GM12873 (cell line): ENCODE measurements at regions not wholly inside any gene's neighbourhood (a gene's known extent, or its start where the extent isn't known, plus 50 kb on each side); places are given as distances from the start of the nearest gene placed in this dataset.

Source experiments
- TF ChIP-seq, protein P1 (sequence below): IDR thresholded peaks from 2 replicates; pipeline ENCODE4 v1.5.1; 2012; ENCODE audit warnings: low read depth, mild to moderate bottlenecking, moderate library complexity, low read length, control low read depth; ENCODE audit not compliant: insufficient read depth; ENCODE audit errors: missing control alignments

DNA sequence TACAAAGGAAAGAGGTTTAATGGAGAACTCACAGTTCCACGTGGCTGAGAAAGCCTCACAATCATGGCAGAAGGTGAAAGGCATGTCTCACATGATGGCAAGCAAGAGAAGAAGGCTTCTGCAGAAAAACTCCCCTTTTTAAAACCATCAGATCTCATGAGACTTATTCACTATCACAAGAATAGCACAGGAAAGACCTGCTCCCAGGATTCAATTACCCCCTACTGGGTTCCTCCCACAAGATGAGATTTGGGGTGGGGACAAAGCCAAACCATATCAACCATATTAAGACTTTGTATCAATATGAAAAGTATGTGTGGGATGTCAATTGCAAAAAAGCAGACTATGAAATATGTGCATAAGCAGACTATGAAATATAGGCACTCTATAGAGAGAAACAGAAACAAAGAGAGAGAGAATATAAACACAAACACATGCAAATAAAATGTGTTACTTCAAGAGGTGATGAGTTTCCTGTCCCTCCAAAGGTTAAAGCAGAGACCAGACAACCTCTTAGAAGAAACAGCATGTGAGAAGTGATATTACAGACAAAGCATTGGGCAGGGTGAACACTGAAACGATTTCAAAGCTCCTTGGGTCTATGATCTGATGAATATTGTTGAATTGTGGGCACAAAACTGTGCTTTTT is 151.2 kb upstream of the KRR1 start:
- TF ChIP-seq, protein P1, sequence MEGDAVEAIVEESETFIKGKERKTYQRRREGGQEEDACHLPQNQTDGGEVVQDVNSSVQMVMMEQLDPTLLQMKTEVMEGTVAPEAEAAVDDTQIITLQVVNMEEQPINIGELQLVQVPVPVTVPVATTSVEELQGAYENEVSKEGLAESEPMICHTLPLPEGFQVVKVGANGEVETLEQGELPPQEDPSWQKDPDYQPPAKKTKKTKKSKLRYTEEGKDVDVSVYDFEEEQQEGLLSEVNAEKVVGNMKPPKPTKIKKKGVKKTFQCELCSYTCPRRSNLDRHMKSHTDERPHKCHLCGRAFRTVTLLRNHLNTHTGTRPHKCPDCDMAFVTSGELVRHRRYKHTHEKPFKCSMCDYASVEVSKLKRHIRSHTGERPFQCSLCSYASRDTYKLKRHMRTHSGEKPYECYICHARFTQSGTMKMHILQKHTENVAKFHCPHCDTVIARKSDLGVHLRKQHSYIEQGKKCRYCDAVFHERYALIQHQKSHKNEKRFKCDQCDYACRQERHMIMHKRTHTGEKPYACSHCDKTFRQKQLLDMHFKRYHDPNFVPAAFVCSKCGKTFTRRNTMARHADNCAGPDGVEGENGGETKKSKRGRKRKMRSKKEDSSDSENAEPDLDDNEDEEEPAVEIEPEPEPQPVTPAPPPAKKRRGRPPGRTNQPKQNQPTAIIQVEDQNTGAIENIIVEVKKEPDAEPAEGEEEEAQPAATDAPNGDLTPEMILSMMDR, result no peak

DNA sequence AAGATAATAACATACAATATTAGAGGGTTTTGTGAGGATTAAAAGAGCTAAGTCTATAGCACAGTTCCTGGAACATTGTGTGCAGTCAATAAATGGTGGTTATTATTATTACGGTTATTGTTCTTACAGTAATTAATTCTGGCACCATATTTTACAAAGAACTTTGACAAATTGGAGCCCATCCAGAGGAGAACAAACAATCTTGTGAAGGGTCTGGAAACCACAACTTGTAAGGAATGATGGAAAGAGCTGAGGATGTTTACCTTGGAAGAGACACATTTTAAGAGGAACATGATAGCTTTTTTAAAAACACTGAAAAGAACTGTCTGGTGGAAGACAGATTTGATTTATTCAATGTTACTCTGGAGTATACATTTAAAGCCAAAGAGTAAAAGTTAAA is 150.5 kb upstream of the KRR1 start:
- TF ChIP-seq, protein P1, result no peak

DNA sequence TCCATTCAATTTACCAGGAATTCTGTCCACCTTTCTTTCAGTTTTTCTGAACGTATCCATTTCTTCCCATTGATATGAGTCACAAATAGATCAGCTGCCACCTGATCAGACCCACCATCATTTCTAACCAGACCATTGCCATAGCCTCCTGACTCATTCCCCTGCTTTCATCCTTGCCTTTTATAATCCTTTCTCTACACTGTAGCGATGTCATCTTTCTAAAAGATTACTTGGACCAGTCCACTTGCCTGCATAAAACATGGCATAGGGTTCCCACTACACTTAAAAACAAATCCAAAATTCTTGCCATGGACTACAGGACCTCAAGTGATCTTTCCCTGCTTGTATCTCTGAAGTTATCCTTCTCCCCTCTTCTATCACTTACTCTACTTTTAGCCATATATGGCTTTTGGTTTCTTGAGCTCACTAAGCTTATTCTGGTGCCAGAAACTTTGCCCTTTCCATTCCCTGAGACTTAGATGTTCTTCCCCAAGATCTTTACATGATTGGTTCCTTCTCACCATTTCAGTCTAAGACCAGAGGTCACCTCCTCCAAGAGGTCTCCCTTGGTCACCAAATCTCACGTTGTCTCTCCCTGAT is 149.5 kb upstream of the KRR1 start:
- TF ChIP-seq, protein P1, result no peak

DNA sequence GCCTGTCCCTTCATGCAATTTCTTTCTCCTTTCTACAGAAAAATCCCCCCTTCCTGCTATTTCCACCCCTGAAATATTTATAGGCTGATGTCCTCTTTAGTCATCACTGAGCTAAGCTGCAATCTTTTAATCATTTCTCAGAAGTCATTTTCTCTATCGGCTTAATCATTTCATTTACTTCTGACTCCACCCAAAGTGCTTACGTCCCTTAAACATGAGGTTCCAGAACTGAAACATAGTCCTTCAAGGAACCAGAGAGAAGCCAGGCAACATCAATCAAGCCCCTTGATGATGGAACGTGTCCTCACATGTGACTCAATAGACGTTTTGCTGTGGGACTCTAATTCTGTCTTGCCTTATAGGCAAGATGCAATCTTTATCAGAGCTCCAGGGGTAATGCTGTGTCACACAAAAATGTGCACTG is 148.7 kb upstream of the KRR1 start:
- TF ChIP-seq, protein P1, result no peak

DNA sequence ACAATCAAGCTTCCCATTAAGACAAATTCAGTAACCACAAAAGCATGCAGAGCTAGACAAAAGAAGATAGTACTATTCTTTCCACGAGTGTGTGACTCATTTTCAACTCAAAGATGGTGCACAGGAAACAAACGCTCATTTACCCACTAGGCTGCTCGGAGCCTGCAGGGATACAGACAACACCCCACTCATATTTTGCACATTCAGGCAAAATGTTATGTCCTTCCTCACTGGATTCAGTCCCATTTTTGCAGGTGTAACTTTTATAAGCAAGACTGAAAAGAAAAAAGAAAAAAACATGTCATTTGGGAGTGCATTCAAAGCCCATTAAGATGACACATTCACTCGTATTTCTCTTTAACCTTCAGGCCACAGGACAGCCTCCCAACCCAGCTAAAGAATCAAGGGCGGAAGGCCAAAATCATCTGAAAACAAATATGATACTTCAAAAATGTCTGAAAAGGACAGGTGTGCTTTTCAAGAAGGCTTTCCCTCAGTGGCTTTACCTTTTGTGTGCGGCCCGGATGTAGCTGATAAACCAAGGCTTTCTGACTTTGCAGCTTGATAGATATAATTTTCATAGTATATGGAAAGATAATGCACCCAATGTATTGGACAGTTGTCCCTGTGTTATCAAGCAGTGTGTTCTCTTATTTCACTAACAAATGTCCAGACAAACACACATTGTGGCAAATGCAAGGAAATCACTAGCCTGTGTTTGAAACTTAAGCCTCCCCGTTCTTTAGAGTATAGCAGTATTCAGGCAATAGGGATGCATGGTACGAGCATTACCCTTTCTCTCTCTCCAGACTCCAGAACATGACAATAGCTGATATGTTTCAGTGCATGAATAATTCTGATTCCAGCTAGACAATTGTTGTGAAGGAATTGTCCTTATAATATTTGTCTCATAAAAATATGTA is 147.8 kb upstream of the KRR1 start:
- TF ChIP-seq, protein P1, result no peak

DNA sequence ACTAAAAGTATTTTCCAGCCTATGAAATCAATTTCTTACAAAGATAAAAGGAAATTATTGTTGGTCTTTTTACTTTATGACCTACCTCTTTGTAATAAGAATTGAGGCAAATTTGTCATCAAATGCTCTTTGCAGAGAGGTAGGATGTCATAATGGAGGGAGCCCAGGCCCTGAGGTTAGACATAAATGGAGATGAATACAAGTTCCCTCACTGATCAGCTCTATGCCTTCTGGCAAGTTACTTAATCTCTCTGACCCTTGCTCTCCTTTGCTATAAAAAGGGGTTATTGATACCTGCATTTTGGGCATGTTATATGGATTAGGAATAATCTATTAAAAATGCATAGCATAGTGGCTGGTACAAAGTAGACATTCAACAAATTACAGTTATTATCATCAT is 146.9 kb upstream of the KRR1 start:
- TF ChIP-seq, protein P1, result no peak

DNA sequence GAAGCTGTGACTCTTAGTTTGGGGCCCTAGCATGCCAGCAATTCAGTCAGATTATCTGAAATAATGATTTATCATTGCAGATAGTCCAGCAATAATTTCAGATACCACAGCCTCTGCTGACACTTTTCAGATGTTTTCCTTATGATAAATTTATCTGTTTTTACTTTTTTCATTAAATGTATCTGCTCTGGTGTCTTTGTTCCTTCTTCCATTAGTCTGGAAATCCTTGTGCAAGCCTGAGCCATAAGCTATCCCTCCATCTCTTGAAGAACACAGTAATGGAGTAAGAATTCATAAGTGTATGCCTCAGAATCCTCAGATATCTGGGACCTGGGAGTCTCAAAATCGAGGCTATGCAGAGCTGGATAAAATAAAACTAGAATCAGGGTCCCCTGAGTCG is 146.4 kb upstream of the KRR1 start:
- TF ChIP-seq, protein P1, result no peak
